Stomach (tissue), 8 donors: ENCODE measurements at regions not wholly inside any gene's neighbourhood (a gene's known extent, or its start where the extent isn't known, plus 50 kb on each side); places are given as distances from the start of the nearest gene placed in this dataset.

ENCODE experiments used
- DNase-seq, 2 donors: peaks; one replicate each; pipeline versions ENCODE4 v3.0.0 to v3.0.0-alpha.2; 2013 to 2019
- H3K27ac ChIP-seq, 5 donors: fragments of 200-600 bp in 4 of 5; sonication (generic) in 4 of 5; one replicate each; pipeline ENCODE4 v1.5.1; 2013 to 2019; ENCODE audit warnings: mild to moderate bottlenecking in 1 of 5, moderate library complexity in 1 of 5
- H3K27me3 ChIP-seq, 3 donors: fragments of 200-600 bp; sonication (generic); one replicate each; pipeline ENCODE4 v1.5.1; 2017 to 2019; ENCODE audit warnings: mixed run types in 1 of 3
- H3K36me3 ChIP-seq, 4 donors: fragments of 200-600 bp; sonication (generic); 1 replicate in 3 of 4; 2 replicates in 1 of 4; pipeline ENCODE4 v1.5.1; 2016 to 2019
- H3K4me1 ChIP-seq, 4 donors: fragments of 200-600 bp; sonication (generic); one replicate each; pipeline ENCODE4 v1.5.1; 2016 to 2019
- H3K4me3 ChIP-seq, 4 donors: fragments of 200-600 bp; sonication (generic) in 3 of 4; one replicate each; pipeline ENCODE4 v1.5.1; 2016 to 2019; ENCODE audit warnings: mild to moderate bottlenecking in 1 of 4
- H3K9me3 ChIP-seq, 4 donors: fragments of 200-600 bp; sonication (generic); one replicate each; pipeline ENCODE4 v1.5.1; 2016 to 2019
- EP300 ChIP-seq: sonication (generic); formaldehyde crosslinking; IDR thresholded peaks from one replicate; pipeline ENCODE4 v1.6.1; 2017; ENCODE audit warnings: antibody characterized with exemption
- POLR2A ChIP-seq, 4 donors: fragments of 450-650 bp; IDR thresholded peaks; one replicate each; pipeline ENCODE4 v1.6.1; 2016; ENCODE audit warnings: antibody characterized with exemption in 4 of 4, control low read depth in 2 of 4, mild to moderate bottlenecking in 1 of 4, moderate library complexity in 1 of 4
- POLR2AphosphoS5 ChIP-seq, 3 donors: sonication (generic); formaldehyde crosslinking; IDR thresholded peaks; one replicate each; pipeline ENCODE4 v1.6.1; 2016; ENCODE audit warnings: antibody characterized with exemption in 3 of 3
- WGBS, 5 donors: extraction: QIAGEN DNeasy Blood & Tissue Kit in 3 of 5; methylation state at CpG; one replicate each; pipeline versions ENCODE4 v1.1.5 to v1.1.7; 2013 to 2018; 5-methylcytosine and 5-hydroxymethylcytosine counted together
- intact Hi-C: fragments of 100-400 bp; cut with DNase I; formaldehyde crosslinking; loops from one replicate; pipeline ENCODE4 v1.15.1; 2023; ENCODE audit warnings: low total_unique reads
- TF ChIP-seq, protein P1 (sequence below), 7 experiments: fragments of 450-650 bp in 4 of 7; fragments of 200-600 bp in 3 of 7; sonication (generic) in 3 of 7; IDR thresholded peaks; one replicate each; pipeline ENCODE4 v1.5.1; 2016 to 2019; ENCODE audit warnings: antibody characterized with exemption in 7 of 7, control low read depth in 2 of 7, mild to moderate bottlenecking in 1 of 7
- donor health status: healthy with polysubstance abuse.
- donor health status: Bipolar disorder and iron deficiency.
- donor health status: healthy.

DNA sequence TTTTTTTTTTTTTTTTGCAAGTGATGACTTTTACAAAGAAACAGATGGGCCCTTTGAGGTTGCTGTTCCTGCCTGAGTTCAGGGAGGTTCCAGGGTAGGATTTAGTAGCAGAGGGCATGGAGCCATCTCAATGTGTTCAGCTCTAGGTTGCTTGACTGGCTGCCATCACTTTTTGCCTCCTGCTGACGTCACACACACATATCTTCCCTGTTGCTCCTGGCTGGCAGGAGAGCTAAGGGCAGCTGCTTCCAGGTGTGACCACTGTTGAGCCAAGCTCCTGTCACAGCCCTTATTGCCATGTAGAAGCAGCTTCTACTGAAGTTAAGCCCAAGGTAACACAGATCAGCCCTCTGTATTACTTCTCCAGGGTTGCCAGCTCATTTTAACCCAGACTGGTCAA is 394.2 kb upstream of the SPRED2 start:
- intact Hi-C loops, result no loop called here
- H3K9me3 ChIP-seq, result no peaks in the 10 kb centered on the region
- H3K4me3 ChIP-seq, result no peak overlapping the region
- no peak for TF ChIP-seq EP300
- TF ChIP-seq, protein P1, sequence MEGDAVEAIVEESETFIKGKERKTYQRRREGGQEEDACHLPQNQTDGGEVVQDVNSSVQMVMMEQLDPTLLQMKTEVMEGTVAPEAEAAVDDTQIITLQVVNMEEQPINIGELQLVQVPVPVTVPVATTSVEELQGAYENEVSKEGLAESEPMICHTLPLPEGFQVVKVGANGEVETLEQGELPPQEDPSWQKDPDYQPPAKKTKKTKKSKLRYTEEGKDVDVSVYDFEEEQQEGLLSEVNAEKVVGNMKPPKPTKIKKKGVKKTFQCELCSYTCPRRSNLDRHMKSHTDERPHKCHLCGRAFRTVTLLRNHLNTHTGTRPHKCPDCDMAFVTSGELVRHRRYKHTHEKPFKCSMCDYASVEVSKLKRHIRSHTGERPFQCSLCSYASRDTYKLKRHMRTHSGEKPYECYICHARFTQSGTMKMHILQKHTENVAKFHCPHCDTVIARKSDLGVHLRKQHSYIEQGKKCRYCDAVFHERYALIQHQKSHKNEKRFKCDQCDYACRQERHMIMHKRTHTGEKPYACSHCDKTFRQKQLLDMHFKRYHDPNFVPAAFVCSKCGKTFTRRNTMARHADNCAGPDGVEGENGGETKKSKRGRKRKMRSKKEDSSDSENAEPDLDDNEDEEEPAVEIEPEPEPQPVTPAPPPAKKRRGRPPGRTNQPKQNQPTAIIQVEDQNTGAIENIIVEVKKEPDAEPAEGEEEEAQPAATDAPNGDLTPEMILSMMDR (IDR thresholded peaks at IDR 0.05), result no peak
- TF ChIP-seq POLR2AphosphoS5 (IDR thresholded peaks at IDR 0.05), result no peak
- peaks cover 0 to 3% (median 0%) of the 10 kb centered on the region in 3 donors for H3K27me3 ChIP-seq
- H3K4me1 ChIP-seq, result no peaks in the 10 kb centered on the region
- no peaks in the 10 kb centered on the region for H3K36me3 ChIP-seq
- 26 to 63% (median 48%) methylated on average over 1 of the region's 1 CpG for WGBS, 5 donors
- H3K27ac ChIP-seq, result no peak overlapping the region
- no peak for DNase-seq

DNA sequence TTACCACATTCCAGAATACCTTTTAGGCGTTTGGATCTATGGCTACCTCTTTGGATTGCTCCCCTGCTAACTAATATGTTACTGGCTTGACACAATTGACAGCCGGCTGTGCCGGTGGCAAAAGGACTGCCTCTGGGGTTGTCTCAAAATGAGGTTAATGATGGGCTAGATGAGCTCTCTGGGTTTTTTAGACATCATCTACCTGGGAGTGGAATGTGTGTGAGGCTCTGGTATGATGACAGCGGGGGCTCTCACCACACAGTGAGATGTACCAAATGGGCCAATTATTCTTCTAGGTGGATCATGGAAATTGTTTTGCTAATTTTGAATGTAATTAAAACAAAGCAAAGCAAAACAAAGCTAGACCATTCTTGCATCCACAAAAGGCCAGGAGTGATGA is 391.1 kb upstream of the SPRED2 start:
- H3K36me3 ChIP-seq, result no peaks in the 10 kb centered on the region
- no peak overlapping the region for H3K4me3 ChIP-seq
- TF ChIP-seq POLR2A (IDR thresholded peaks at IDR 0.05) (no peak), EP300 (no peak), POLR2AphosphoS5 (IDR thresholded peaks at IDR 0.05) (no peak)
- TF ChIP-seq, protein P1 (IDR thresholded peaks at IDR 0.05), result no peak
- no peaks in the 10 kb centered on the region for H3K9me3 ChIP-seq
- no peak overlapping the region for H3K27ac ChIP-seq
- intact Hi-C loops, result no loop called here
- WGBS, 5 donors, result 72 to 79% (median 77%) methylated on average over 4 of the region's 4 CpGs
- no peaks in the 10 kb centered on the region for H3K27me3 ChIP-seq
- DNase-seq, result no peak
- H3K4me1 ChIP-seq, result no peaks in the 10 kb centered on the region

DNA sequence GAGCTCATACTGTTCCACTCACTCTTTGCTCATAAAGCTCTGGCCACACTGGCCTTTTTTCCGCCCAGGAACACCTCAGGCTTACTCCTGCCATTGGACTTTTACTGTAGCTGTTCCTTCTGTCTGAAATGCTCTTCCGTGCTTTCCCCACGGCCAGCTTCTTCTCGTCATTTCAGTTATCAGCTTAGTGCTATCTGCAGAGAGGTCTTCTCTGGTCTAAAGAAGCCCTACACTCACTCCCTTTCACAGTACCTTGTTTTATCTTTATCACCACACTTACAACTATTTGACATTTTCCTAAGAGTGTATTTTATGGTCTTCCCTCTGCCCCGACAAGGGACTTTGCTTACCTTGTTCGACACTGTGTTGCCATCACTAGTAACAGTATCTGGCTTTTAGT is 388.1 kb upstream of the SPRED2 start:
- Histone ChIP-seq H3K9me3 (no peaks in the 10 kb centered on the region), H3K4me3 (no peak overlapping the region), H3K27me3 (no peaks in the 10 kb centered on the region), H3K36me3 (no peaks in the 10 kb centered on the region), H3K27ac (no peak overlapping the region), H3K4me1 (no peaks in the 10 kb centered on the region)
- WGBS, 5 donors, result 80 to 86% (median 83%) methylated on average over 6 of the region's 6 CpGs
- intact Hi-C loops, result no loop called here
- no peak for DNase-seq
- TF ChIP-seq, protein P1 (IDR thresholded peaks at IDR 0.05), result no peak
- no peak for TF ChIP-seq EP300
- TF ChIP-seq POLR2A (IDR thresholded peaks at IDR 0.05), result no peak
- TF ChIP-seq POLR2AphosphoS5 (IDR thresholded peaks at IDR 0.05), result no peak

DNA sequence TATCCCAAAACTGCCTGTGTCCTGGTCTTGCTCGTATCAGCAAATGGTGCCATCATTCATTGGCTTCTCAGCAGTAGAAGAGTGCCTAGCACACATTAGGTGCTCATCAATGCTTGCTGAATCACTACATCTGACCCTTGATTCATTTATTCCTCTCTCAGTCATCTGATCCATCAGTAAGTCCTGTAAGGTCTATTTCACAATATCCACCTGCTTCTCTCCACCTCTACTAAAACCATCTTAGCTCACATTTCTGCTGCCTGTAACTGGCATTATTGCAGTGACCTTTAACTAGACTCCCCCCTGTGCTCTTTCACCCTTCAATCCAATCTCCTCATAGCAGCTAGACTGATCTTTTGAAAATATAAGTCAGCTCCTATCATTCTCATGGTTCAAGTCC is 387.6 kb upstream of the SPRED2 start:
- TF ChIP-seq EP300 (no peak), POLR2AphosphoS5 (IDR thresholded peaks at IDR 0.05) (no peak), POLR2A (IDR thresholded peaks at IDR 0.05) (no peak)
- TF ChIP-seq, protein P1 (IDR thresholded peaks at IDR 0.05), result no peak
- no peaks in the 10 kb centered on the region for H3K4me1 ChIP-seq
- no peak for DNase-seq
- H3K27me3 ChIP-seq, result no peaks in the 10 kb centered on the region
- WGBS, 5 donors, result 64 to 85% (median 76%) methylated on average over 1 of the region's 1 CpG
- no peak overlapping the region for H3K4me3 ChIP-seq
- intact Hi-C loops, result no loop called here
- H3K36me3 ChIP-seq, result no peaks in the 10 kb centered on the region
- H3K9me3 ChIP-seq, result no peaks in the 10 kb centered on the region
- no peak overlapping the region for H3K27ac ChIP-seq
